GM21576 (cell line): ENCODE measurements at regions not wholly inside any gene's neighbourhood (a gene's known extent, or its start where the extent isn't known, plus 50 kb on each side); places are given as distances from the start of the nearest gene placed in this dataset.
"Not testable (repeated sequence)": the region's sequence is repeated elsewhere in the genome, so short reads cannot be mapped to it uniquely, and the experiment has no call there.

Experiments
- ATAC-seq: cut with Tn5 transposase; IDR thresholded peaks from one replicate; pipeline ENCODE4 v1.9.1; 2021; ENCODE audit warnings: mild to moderate bottlenecking, moderate library complexity; ENCODE audit not compliant: unreplicated experiment

- ATAC-seq, result no peak
Measured at GRCh38 chr3:160047876-160048275, 59.2 kb downstream of the IL12A start.

- ATAC-seq, result no peak
Measured at GRCh38 chr3:160049038-160049437, 60.4 kb downstream of the IL12A start.

- ATAC-seq, result no peak
Measured at GRCh38 chr3:160049565-160049964, 60.9 kb downstream of the IL12A start.

- no peak for ATAC-seq
Measured at GRCh38 chr3:160049988-160050387, 61.4 kb downstream of the IL12A start.

GRCh38 chr3:160052385-160053047, 63.9 kb downstream of the IL12A start:
- no peak for ATAC-seq

- no peak for ATAC-seq
Measured at GRCh38 chr3:160053048-160053391, 64.4 kb downstream of the IL12A start.

GRCh38 chr3:160054862-160055261, 66.2 kb downstream of the IL12A start:
- not testable (repeated sequence) for ATAC-seq

GRCh38 chr3:160055659-160056058, 67.0 kb downstream of the IL12A start:
- no peak for ATAC-seq

GRCh38 chr3:160057331-160057730, 68.7 kb downstream of the IL12A start:
- no peak for ATAC-seq

GRCh38 chr3:160060409-160061027, 71.9 kb downstream of the IL12A start:
- no peak for ATAC-seq

- ATAC-seq, result no peak
Measured at GRCh38 chr3:160061525-160061924, 72.9 kb downstream of the IL12A start.

- no peak for ATAC-seq
Measured at GRCh38 chr3:160065282-160065681, 76.6 kb downstream of the IL12A start.

- ATAC-seq, result no peak
Measured at GRCh38 chr3:160065786-160066185, 77.2 kb downstream of the IL12A start.

- no peak for ATAC-seq
Measured at GRCh38 chr3:160069986-160070385, 81.4 kb downstream of the IL12A start.

GRCh38 chr3:160076519-160076918, 87.9 kb downstream of the IL12A start:
- no peak for ATAC-seq

GRCh38 chr3:160078533-160078932, 89.9 kb downstream of the IL12A start:
- ATAC-seq, result no peak

GRCh38 chr3:160081958-160082533, 93.4 kb downstream of the IL12A start:
- ATAC-seq, result no peak

- no peak for ATAC-seq
Measured at GRCh38 chr3:160084998-160085397, 96.4 kb downstream of the IL12A start.

GRCh38 chr3:160088492-160089137, 100.0 kb downstream of the IL12A start:
- ATAC-seq, result no peak

GRCh38 chr3:160090653-160091052, 102.0 kb downstream of the IL12A start:
- no peak for ATAC-seq

- no peak for ATAC-seq
Measured at GRCh38 chr3:160091441-160091840, 102.8 kb downstream of the IL12A start.

- no peak for ATAC-seq
Measured at GRCh38 chr3:160092760-160093159, 104.1 kb downstream of the IL12A start.
